T-helper 1 cell treated with Interleukin-12 subunit alpha and Interleukin-12 subunit beta and Interleukin-4 antibody, amounts not matched to agents 30 ng/mL and 1 ng/mL, for 36 hours (primary cell): ENCODE measurements at regions not wholly inside any gene's neighbourhood (a gene's known extent, or its start where the extent isn't known, plus 50 kb on each side); places are given as distances from the start of the nearest gene placed in this dataset.

Experiments
- intact Hi-C: fragments of 100-400 bp; cut with micrococcal nuclease; formaldehyde crosslinking; loops from one replicate; pipeline ENCODE4 v1.15.1; 2024

DNA sequence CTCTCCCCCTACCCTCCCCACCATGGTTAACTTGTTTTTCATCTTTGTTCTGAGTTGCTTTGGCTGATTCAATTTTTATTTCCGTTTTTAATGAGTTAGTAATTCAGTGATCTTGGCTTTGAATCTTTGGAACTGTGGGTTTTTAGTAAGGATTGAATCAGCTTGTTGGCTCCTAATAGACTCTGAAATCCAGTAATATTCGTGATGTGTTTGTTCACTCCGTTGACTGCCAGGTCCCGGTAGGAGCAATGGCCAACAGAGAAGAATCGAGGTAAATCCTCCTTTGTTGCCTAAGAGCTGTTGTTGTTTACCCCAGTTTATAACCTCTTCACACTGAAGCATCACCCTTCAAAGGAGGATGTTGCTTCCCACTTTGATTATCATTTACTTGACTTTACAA lies 92.7 kb downstream of the PCSK1 start:
- intact Hi-C loops = no loop called here

DNA sequence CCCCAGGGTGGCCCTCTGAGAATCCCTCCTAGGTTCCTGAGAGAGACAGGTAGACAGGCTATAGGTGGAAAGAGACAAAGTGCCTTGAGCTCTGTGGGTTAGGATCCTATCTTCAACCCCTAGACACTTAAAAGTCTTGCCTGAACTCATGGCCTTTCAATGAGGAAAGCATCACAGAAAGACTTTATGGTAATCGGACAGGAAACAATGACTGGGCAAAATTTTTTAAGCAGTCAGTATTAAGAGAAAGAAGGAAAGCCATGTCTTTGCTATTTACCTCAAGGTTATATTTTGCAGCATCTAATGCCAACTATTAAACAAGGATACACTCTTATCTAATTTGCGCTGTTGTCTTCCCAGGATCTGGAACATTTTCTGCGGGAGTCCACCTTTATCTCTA lies 93.2 kb downstream of the PCSK1 start:
- intact Hi-C loops = loop anchor here (10.0 kb wide), 1 partner anchor 695 kb away; the partner anchor contains the start of gene RFESD

DNA sequence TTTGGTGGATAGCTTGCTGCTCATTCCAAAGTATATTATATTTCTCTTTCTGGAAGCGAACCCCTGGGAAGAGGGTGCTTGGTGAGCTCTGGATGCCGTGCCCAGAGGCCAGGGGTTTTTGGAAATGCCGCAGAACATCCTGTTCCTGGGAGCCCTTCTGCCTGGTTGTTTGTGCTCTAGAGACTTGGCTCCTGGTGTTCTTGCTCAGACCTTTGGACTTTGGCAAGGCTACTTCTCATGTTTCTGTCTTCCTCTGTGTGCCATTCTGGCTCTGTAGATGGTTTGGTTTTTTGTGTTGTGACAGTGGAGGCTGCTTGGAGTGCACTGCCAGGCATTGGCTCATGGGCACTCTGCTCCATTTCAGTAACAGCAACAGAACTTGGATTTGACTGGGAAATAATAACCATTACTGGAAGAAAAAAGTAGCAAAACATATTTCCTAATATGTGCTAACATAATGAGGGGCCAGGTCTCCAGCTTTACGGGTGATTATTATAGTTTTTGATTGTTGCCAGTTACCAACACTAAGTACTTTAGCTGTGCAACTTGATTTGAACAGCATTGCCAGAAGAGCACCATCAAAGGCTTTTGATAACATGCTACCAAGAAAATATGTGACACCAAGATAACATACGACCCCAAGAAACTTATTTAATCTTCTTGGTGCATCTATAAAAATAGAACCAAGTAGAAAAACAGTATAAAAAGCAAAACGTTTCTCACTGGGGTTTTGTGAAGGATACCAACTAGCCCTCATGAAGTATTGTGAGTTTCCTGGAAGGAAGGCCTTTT lies 94.2 kb downstream of the PCSK1 start:
- intact Hi-C loops = loop anchor here (10.0 kb wide), 1 partner anchor 694 kb away; the partner anchor contains the start of gene RFESD

DNA sequence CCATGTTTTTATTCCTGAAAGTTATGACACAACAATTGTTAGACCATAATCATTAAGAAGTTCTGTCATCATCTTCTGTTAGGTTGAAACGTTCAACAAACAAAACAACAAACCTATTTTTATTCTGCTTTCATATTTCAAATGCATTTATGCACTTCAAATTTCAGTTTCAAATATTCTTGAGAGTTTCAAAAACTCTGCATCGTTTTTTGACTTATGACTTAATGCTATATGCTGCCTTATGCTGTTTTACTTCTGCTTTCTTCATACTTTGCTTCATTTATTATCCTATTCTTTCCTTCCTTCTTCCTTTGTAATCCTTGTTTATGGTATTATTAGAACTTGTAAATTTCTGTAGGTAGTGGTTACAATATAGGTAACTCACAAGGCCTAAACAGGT lies 95.0 kb downstream of the PCSK1 start:
- intact Hi-C loops = loop anchor here (10.0 kb wide), 1 partner anchor 693 kb away; the partner anchor contains the start of gene RFESD

DNA sequence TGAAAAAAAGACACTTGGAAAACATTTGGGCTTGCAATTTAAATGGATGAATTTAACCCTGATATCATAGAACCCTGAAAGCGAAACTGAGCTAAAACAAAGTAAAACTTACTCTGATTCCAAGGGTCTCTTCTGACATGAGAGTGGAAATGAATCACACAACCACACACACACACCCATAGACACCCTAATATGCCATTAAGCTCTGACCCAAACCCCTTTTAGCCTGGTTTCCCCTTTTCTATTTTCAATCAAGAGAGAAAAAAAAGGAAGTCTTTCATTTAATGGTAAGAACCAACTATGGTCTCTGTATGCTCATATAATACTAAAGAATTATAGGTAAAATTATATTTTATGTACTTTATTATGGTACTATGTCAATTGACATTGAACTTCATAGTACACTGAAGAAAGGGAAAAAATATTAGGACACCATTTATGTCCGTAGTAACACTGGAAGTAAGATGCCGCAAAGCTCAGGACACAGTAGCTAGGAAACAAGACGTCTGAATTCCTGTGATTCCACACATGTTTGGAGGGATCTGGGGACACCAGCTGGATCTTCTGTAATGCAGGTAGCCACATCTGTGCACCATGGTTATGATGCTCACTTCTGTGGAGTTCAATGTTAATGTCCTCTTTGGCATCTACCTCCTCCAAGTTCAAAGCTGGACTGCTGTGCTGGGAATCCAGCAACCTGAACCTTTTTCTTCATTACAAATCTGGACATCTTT lies 95.8 kb downstream of the PCSK1 start:
- intact Hi-C loops = loop anchor here (2.0 to 10.0 kb wide), 2 partner anchors 672 to 692 kb away; partner anchors contain the start of gene RFESD

DNA sequence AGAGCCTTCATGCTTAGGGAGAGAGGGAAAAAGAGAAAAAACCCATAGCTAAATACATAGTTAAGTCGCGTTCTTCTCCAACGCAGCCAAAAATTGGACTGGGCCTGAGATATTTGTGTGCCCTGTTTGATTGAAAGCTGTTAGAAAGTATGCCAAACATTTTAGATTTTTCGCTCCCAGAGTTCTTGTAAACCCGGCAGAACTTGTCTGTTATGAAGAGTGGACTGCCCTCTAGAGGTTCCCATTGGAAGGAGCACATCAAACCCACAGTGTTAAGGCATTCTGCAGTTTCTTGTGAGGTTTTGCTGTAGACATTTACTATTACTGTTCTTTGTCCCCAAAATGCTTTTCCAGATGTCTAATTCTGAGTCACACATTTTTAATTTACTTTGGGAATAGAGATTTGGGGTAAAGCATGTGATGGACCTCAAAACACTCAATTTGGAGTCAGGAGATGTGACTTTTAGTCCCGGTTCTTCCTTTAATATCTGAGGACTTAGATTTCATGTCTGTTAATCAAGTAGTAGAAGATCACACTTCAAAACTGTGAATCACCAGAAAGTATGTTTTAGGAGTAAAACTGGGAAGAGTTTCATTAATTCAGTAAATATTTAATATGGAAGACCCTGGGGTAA lies 96.6 kb downstream of the PCSK1 start:
- intact Hi-C loops = loop anchor here (1.0 to 10.0 kb wide), 9 partner anchors 8 to 692 kb away; partner anchors contain the start of genes ELL2 and RFESD

DNA sequence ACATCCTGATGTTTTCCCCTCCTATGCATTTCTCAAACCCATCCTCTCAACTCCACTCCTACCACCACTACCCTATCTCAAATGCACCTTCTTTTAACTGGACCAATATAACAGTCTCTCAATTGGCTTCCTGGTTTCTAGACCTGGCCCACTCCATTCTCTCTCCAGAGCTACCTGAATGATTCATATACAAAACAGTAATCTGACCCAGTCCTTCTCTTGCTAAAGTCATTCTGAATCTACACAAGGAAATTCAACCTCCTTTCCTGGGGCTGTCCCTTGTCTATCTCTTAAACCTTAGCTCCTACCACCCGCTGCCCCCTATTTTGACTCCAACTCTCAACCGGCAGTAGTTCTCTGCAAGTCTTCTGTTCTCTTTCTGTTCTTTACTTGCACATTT lies 97.2 kb downstream of the PCSK1 start:
- intact Hi-C loops = loop anchor here (1.0 to 10.0 kb wide), 9 partner anchors 8 to 691 kb away; partner anchors contain the start of genes ELL2 and RFESD

DNA sequence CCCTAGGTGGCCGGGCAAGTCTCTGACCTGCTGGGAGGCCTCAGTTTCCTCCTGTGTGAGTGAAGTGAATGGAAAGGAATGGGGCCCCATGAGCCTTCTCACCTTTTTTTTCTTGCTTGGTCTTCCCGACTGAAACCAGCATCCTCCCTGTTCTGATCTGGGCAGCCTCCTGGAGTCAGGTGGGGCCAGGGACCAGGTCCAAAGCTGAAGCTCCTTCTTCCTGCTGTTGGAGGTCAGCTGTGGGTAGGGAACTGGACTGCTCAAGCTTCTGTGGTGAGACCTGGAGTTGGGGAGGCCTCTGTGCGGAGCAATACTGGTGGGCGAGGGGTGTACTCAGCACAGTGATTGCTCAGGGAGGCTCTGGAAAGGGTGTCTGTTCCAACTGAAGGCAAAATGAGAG lies 99.7 kb downstream of the PCSK1 start:
- intact Hi-C loops = loop anchor here (10.0 kb wide), 1 partner anchor 689 kb away; the partner anchor contains the start of gene RFESD

DNA sequence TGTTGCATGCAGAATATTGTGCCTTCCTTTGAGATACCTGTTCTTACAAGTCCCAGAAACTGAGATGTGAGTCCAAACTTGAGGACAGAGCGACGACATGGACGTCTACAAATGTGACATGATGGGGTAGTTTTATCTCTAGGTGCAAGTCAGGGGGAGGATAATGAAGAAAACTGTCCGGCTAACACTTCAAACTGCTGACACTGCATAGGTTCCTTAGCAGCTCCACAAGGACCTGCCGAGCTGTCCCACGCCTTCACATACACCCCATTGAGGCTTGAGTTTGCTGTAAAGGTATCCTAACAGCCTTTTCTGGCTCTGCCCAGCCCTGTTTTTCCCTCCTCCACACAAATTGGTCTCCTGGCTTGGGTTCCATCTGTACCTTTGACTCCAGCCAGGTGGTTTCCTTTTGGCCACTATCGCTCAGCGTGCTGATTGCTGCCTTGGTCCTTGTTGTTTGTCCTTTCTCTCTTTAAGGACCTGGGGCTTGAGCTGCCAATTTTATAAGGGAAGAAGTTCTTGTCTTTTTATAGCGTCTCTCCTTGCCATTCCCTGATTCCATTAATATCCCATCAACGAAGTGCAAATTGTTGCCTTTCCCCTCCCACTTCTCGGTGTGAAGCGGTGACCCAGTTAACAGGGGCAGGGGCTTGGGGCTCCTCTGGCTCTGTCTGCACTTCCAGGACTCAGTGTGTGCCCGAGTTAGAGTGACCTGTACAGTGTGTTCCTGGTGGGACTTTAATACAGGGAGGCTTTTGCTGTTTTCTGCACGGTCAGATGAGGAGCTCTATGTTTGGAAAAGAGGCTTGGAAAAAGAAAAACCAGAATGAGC lies 100.3 kb downstream of the PCSK1 start:
- intact Hi-C loops = loop anchor here (10.0 kb wide), 1 partner anchor 688 kb away; the partner anchor contains the start of gene RFESD

DNA sequence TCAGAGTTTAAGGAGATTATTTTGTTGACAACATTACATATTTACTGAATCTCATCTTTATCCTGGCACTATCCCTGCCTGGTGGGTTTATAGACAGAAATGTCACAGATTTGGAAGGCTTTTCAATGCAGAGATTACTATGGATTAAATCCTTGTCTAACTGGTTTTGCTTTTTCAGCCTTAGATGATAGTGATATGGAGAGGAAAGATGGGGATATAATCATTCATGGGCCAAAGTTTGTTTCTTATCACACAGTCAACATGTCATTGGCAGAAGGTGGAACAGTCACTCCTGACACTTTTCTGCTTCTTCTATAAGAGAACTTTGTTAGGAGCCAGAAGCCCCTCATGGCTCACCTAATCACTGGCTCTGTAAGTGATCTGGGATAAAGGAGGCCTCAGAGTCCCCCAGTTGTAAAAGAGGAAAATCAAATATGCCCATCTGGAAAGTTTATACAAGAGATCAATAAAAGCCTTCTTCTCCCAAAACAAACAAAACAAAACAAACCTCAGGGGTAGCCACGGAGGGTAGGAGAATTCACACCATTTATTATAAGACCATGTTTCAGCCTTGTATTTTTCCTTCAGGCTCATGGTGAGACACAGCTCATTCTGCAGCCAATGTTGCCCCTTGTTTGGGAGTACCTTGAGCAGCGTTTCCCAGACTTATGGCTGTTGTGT lies 101.2 kb downstream of the PCSK1 start:
- intact Hi-C loops = loop anchor here (10.0 kb wide), 1 partner anchor 687 kb away; the partner anchor contains the start of gene RFESD

DNA sequence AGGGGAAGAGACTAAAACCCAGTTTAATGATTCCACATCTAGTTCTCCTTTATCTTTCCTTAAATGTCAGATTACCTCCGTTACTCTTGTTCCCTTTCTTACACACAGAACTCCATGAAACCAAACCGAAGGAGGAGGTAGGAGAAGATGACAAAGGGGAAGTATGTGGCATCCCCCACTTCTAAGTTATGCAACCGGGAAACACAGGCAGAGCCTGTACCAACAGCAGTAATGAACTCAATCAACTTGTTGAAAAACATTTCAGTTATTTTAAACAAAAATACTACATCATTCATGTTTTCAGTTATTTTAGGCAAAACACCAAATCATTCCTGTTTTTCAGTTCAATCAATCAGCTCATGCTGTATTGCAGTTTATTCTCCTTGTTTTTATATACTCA lies 101.8 kb downstream of the PCSK1 start:
- intact Hi-C loops = loop anchor here (10.0 kb wide), 1 partner anchor 686 kb away; the partner anchor contains the start of gene RFESD

DNA sequence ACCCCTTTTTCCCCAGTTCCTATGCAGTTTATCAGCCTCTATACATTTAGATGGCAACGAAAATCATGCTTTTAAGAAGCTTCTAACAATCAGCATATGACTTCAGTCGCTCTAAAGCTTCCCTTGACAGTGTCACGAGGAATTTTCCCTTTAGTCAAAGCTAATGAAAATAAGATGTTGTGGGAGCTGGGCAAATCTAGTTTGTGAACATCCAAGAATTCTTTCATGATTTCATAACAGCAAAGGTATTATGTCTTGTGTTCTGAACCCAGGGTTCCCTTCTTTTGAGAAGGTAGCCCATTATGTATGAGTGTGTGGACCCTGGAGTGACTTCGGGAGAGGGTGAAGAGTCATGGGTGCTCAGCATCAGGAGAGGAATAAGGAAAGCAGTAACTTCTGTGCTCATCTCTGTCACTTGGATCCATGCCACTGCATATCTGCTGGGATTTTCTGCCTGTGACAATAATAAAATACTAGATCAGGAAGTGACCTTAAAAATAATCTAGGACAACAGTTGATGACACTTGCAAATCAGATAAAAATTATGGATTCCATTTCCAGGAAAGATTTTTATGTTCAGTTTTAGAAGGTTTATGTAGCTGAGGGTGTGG lies 102.4 kb downstream of the PCSK1 start:
- intact Hi-C loops = loop anchor here (10.0 kb wide), 1 partner anchor 686 kb away; the partner anchor contains the start of gene RFESD

DNA sequence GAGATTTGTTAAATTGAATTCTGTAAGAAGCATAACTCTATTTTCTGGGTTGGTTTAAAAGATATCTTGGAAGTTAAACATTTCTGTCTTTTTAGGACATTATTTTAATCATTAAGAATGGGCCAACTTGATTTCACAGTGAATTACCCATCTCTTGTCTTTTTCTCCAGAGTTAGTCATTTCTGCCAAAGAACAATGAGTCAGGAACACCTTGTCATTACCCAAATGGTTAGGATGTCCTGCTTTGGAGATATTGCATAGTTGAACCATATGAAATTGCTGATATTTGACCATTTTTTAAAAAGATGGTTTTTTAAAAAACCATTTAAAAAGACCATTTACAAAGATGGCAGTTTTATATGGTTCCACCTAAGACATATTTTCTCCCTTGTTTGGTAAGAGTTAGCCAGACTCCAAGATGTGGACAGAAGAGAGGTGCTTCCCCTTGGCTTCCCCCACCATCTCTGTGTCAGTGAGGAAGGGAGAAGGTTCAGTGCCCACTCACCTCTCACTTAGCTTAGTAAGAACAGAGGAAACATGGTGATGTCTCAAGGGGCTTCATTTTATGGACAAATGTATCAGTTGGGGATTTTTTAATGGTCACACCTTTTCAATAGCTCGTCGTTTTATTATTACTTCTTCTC lies 103.0 kb downstream of the PCSK1 start:
- intact Hi-C loops = loop anchor here (10.0 kb wide), 1 partner anchor 685 kb away; the partner anchor contains the start of gene RFESD

DNA sequence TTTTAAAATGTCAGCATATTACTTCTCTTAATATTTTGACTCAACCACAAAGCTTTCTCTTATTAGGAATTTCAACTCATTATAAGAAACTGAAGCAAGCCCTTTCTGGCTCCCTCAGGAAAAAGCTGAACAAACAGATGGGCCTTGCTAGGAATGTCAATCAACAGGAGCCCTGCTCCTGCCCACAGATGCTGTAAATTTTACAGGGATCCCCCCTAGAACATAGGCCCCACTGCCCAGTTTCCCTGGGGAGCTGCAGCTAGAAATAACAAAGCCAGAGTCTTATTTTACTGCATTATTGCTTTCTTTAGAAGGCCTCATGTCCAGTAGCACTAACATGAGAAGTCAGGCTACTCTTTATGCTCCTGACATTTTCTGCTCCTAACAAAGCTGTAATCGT lies 103.8 kb downstream of the PCSK1 start:
- intact Hi-C loops = no loop called here

DNA sequence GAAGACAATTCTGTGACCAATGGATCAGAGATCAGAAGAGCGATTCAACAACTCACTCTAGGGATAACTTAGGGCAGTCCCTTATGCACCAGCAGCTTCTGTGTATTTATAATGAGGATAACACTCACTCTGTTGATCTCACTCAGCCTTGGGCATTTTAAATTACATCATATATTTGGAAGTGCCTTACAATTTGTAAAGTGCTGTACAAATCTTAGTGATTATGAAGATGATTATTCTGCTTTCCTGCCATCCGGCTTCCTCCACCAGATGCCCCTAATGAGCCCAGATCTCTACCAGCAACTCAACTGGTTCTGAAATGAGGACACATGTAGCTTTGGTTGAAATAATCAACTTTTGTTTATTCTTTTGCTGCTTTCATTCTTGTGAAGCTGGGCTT lies 105.3 kb downstream of the PCSK1 start:
- intact Hi-C loops = no loop called here

DNA sequence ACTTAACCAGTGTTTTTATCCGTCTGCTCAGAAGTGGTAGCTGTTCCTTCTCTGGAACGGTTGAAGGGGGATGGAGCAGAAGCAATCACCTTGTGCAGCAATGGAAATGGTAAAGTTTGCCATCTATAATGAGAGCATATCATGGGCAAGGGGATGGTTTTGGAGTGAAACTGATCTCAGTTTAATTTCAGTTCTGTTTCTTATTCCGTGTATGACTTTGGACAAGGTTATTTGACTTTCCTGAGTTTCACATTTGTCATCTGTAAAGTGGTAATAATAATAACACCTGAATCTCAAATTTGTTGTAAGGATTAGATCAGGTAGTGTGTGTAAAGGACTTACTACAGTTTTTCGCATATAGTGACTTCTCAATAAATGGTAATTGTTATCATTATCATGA lies 106.1 kb downstream of the PCSK1 start:
- intact Hi-C loops = no loop called here

DNA sequence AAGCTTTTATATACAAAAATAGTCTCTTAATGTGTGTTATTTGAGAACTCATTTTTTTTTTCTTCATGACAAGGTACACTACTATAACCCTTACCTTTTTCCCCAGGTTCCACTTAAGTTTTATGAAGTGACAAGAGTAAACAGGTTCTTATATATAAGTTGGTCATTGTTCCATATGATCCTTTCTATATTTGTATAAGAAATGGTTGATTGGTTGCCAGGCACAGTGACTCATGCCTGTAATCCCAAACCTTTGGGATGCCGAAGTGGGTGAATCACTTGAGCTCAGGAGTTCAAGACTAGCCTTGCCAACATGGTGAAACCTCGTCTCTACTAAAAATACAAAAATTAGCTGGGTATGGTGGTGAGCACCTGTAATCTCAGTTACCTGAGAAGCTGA lies 108.3 kb downstream of the PCSK1 start:
- intact Hi-C loops = no loop called here

DNA sequence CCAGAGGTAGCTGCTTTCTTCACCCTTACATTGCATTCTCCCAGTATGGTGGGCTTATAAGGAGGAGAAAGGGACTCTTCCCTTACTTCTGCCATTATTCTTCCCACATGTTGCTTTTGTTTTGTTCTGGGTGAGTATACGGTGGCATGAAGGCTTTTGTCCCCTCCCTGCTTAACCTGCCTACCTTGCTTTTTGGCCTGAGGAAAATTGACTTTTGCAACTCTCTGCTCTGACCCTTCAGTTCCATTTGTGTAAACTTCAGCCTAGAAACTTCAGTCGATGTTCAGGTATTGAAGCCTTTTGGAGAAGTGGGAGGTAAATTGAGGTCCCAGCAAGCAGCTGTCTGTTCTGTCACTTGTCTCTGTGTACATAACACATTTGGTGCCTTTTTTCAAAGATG lies 110.2 kb downstream of the PCSK1 start:
- intact Hi-C loops = no loop called here

DNA sequence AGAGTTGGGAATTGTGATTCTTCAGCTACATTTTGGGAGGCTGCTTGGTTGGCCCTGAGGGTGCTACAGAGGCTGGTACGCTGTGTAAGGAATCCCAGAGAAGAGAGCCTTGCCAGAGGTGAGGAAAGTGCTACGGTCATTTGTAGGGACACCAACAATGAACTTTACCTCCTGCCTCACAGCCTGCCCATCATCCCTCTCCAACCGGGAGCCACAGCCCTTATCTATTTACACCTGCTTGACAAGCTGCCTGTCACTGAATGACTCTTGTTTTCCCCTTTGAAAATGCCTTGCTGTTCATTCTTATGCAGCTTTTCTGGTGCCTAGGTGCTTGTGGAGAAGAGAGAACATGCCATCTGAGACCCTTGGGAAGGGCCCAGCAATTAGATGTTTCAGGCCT lies 110.8 kb downstream of the PCSK1 start:
- intact Hi-C loops = no loop called here
